Middle frontal gyrus (tissue), 1 donor: ENCODE measurements at regions not wholly inside any gene's neighbourhood (a gene's known extent, or its start where the extent isn't known, plus 50 kb on each side); places are given as distances from the start of the nearest gene placed in this dataset.

Experiments used
- DNase-seq: peaks from one replicate; pipeline ENCODE4 v3.0.0-alpha.2; 2015; ENCODE audit warnings: low spot score; ENCODE audit errors: extremely low spot score

- DNase-seq: no peak
These were observed 562.2 kb upstream of the NOX3 start for GRCh38 chr6:156017838-156018237.

- DNase-seq: no peak
These were observed 560.7 kb upstream of the NOX3 start for GRCh38 chr6:156016186-156016976.

GRCh38 chr6:156013155-156013554 lies 557.5 kb upstream of the NOX3 start:
- DNase-seq: no peak

GRCh38 chr6:156009656-156010055 lies 554.0 kb upstream of the NOX3 start:
- DNase-seq: no peak

GRCh38 chr6:156004796-156005195 lies 549.2 kb upstream of the NOX3 start:
- DNase-seq: no peak

GRCh38 chr6:155996151-155996550 lies 540.5 kb upstream of the NOX3 start:
- DNase-seq: no peak

GRCh38 chr6:155995281-155995680 lies 539.6 kb upstream of the NOX3 start:
- DNase-seq: no peak

GRCh38 chr6:155994086-155994485 lies 538.4 kb upstream of the NOX3 start:
- no peak for DNase-seq

- no peak for DNase-seq
These were observed 537.6 kb upstream of the NOX3 start for GRCh38 chr6:155993240-155993639.

GRCh38 chr6:155985660-155986138 lies 530.1 kb upstream of the NOX3 start:
- peak; percentile 40 for DNase-seq

- no peak for DNase-seq
These were observed 525.1 kb upstream of the NOX3 start for GRCh38 chr6:155980768-155981079.

GRCh38 chr6:155980014-155980767 lies 524.6 kb upstream of the NOX3 start:
- no peak for DNase-seq

- DNase-seq: no peak
These were observed 519.9 kb upstream of the NOX3 start for GRCh38 chr6:155975506-155975905.

GRCh38 chr6:155974811-155975323 lies 519.2 kb upstream of the NOX3 start:
- no peak for DNase-seq

- no peak for DNase-seq
These were observed 518.7 kb upstream of the NOX3 start for GRCh38 chr6:155974359-155974758.

GRCh38 chr6:155970876-155971708 lies 515.5 kb upstream of the NOX3 start:
- no peak for DNase-seq

- no peak for DNase-seq
These were observed 514.8 kb upstream of the NOX3 start for GRCh38 chr6:155970472-155970871.

- DNase-seq: no peak
These were observed 513.3 kb upstream of the NOX3 start for GRCh38 chr6:155968921-155969320.

GRCh38 chr6:155967322-155967721 lies 511.7 kb upstream of the NOX3 start:
- DNase-seq: no peak

GRCh38 chr6:155964544-155964943 lies 508.9 kb upstream of the NOX3 start:
- no peak for DNase-seq

- DNase-seq: no peak
These were observed 506.6 kb upstream of the NOX3 start for GRCh38 chr6:155962276-155962675.
